ENCODE measurements at regions not wholly inside any gene's neighbourhood (a gene's known extent, or its start where the extent isn't known, plus 50 kb on each side); places are given as distances from the start of the nearest gene placed in this dataset.

DNA sequence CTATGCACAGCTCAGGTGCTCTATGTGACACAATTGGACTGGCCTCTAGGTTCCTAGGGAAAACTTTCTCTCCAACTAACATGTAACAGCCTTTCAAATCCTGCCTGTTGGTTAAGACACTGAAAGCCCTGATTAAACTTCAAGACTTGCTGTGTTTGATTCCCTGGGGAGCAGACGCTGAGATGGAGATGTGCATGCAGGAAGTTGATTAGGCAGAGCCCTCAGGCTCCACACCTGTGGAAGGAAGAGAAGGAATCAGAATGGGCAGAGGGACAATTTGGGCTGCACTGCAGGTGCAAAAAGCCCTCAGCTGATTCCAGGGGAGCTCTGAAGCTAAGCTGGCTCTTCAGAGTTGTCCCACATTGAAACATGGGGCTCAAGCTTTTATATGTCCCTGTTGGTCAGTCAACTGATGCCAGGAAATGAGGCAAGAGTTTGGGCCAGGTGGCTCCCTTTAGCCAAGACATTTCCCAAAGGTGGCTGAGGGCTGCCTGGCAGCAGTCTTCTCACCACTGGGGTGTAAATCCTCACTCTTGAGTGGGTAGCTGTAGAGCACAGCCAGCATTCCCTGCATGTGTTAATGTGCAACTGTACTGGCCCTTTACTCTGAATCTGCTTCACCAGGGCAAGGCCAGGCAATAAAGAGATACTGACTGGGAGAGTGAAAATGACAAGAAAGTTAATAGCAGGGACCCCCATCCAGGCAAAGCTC, 199.5 kb upstream of the DDX18 start:
- Histone ChIP-seq H2BK120ac (replicated peaks; ENCODE audit: low read depth, low read length) (no peak overlapping the region), H2AK5ac (ENCODE audit: low read depth, low read length) (no peak overlapping the region), H4K20me1 (replicated peaks in 1 of 2; ENCODE audit: control insufficient read depth in 1 of 2, insufficient read depth in 2 of 2, low read length in 2 of 2) (no peaks in the 10 kb centered on the region), H3K23ac (ENCODE audit: insufficient read length) (no peak overlapping the region), H3K27ac (ENCODE audit: low read depth, low read length) (no peak overlapping the region), H3K4me1 (replicated peaks in 1 of 4; ENCODE audit: control insufficient read depth in 3 of 4, insufficient read depth in 4 of 4, low read length in 3 of 4) (peaks cover 0 to 5% (median 2%) of the 10 kb centered on the region in 4 experiments; a peak in 1 of 7 replicates), H3K4ac (replicated peaks; ENCODE audit: insufficient read length, low read depth, low read length) (no peak overlapping the region), H3K14ac (ENCODE audit: insufficient read length) (peak overlapping the region; percentile 32), H3K36me3 (ENCODE audit: control insufficient read depth in 2 of 4, insufficient read depth in 4 of 4, low read length in 3 of 4) (no peaks in the 10 kb centered on the region), H2BK15ac (ENCODE audit: low read length) (no peak overlapping the region), H3K18ac (ENCODE audit: extremely low read depth, low read length) (no peak overlapping the region), H3K9ac (replicated peaks in 1 of 4; ENCODE audit: extremely low read depth in 1 of 4, low read depth in 3 of 4, low read length in 3 of 4) (no peak overlapping the region), H4K5ac (ENCODE audit: insufficient read length, low read depth, low read length) (no peak overlapping the region), H2BK5ac (ENCODE audit: low read depth, low read length) (no peak overlapping the region), H4K91ac (replicated peaks; ENCODE audit: insufficient read length, low read length) (no peak overlapping the region), H3K79me2 (ENCODE audit: control insufficient read depth in 1 of 2, insufficient read depth in 2 of 2, low read length in 2 of 2) (no peaks in the 10 kb centered on the region), H3K4me3 (ENCODE audit: extremely low read depth in 1 of 4, insufficient read depth in 2 of 4, low read depth in 3 of 4, low read length in 4 of 4) (no peak overlapping the region), H2AFZ (ENCODE audit: low read length) (no peak overlapping the region), H3K56ac (replicated peaks; ENCODE audit: insufficient read length, low read depth, low read length) (no peak overlapping the region), H3K79me1 (ENCODE audit: low read depth, low read length) (0 out of 2 replicates have a peak, but pooled peaks cover 2% of the 10 kb centered on the region), H3K23me2 (ENCODE audit: low read depth, low read length) (no peaks in the 10 kb centered on the region; the same call in 1 of the 2 replicates), H2BK12ac (ENCODE audit: low read depth, low read length) (no peak overlapping the region), H3K27me3 (replicated peaks in 1 of 4; ENCODE audit: control insufficient read depth in 3 of 4, extremely low read depth in 1 of 4, insufficient read depth in 3 of 4, low read length in 3 of 4) (no peaks in the 10 kb centered on the region), H3K4me2 (ENCODE audit: insufficient read depth in 1 of 2, low read depth in 2 of 2, low read length in 2 of 2) (no peak overlapping the region), H4K8ac (ENCODE audit: extremely low read depth, insufficient read depth, low read length) (no peak overlapping the region; the same call in 1 of the 2 replicates), H2BK20ac (ENCODE audit: low read length) (no peak overlapping the region), H3K9me3 (ENCODE audit: insufficient read depth in 2 of 2, low read depth in 1 of 2, low read length in 1 of 2) (no peaks in the 10 kb centered on the region)
- WGBS, 2 experiments (ENCODE audit: extremely low coverage in 1 of 2, insufficient coverage in 1 of 2, insufficient read length in 1 of 2, insufficient replicate concordance in 2 of 2, low coverage in 1 of 2, low lambda C conversion rate in 2 of 2, missing lambda C conversion rate in 1 of 2): 50% methylated on average over 1 of the region's 1 CpG; no CpG with 5 or more reads in 1 of the 2 experiments
- TF ChIP-seq SIN3A (conservative IDR thresholded peaks at IDR 0.05 in 1 of 2, IDR thresholded peaks at IDR 0.05 in 1 of 2; ENCODE audit: low read depth in 1 of 2, low read length in 2 of 2) (no peak), SUZ12 (IDR thresholded peaks at IDR 0.05; ENCODE audit: low read length) (no peak), NRF1 (IDR thresholded peaks at IDR 0.05; ENCODE audit: low read depth, low read length) (no peak), TBP (IDR thresholded peaks at IDR 0.05; ENCODE audit: low read depth, low read length) (no peak), TEAD4 (IDR thresholded peaks at IDR 0.05; ENCODE audit: low read depth, low read length) (no peak), TAF1 (IDR thresholded peaks at IDR 0.05; ENCODE audit: low read depth, low read length) (no peak)
- CTCF ChIA-PET (ENCODE audit: partially characterized antibody): interaction anchor here (0.8 to 1.4 kb wide), 3 partner anchors 12 to 62 kb away, joined by 3 to 5 read pairs (median 3); no protein-coding TSS in a partner anchor
- POLR2A ChIA-PET (ENCODE audit: partially characterized antibody): no interaction called here
- no peak for FAIRE-seq
- no peak for DNase-seq (ENCODE audit: low read depth in 1 of 2, low spot score in 2 of 2)
